ENCODE measurements at regions not wholly inside any gene's neighbourhood (a gene's known extent, or its start where the extent isn't known, plus 50 kb on each side); places are given as distances from the start of the nearest gene placed in this dataset.

DNA sequence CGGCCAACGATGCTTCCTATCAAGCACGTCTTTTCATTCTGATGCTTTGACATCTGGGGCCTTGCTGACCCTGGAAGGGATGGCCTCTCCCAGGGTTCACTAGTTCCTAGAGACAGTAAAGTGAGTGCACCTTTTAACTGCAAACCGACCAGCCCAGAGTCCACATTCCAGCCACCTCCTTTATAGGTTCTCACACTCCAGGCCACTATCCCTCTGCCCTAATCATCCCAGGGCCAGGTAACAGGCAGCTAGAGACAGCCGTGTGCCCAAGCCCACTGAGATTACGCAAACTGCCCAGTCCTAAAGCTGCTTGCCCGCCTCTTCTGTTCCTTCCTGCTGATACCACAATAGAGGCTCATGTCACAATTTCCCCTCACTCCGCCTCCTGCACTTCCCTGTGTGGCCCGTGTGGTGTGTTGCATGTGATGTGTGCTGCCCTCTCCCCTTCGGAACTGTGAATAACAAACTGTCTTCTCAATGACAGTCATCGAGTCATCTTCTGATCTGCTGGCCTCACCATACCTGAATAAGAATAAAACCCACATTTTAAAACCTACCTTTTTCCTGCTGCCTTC lies 123.7 kb upstream of the EXOC2 start:
- TF ChIP-seq, protein P1, sequence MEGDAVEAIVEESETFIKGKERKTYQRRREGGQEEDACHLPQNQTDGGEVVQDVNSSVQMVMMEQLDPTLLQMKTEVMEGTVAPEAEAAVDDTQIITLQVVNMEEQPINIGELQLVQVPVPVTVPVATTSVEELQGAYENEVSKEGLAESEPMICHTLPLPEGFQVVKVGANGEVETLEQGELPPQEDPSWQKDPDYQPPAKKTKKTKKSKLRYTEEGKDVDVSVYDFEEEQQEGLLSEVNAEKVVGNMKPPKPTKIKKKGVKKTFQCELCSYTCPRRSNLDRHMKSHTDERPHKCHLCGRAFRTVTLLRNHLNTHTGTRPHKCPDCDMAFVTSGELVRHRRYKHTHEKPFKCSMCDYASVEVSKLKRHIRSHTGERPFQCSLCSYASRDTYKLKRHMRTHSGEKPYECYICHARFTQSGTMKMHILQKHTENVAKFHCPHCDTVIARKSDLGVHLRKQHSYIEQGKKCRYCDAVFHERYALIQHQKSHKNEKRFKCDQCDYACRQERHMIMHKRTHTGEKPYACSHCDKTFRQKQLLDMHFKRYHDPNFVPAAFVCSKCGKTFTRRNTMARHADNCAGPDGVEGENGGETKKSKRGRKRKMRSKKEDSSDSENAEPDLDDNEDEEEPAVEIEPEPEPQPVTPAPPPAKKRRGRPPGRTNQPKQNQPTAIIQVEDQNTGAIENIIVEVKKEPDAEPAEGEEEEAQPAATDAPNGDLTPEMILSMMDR (conservative IDR thresholded peaks at IDR 0.05 in 1 of 2, IDR thresholded peaks at IDR 0.05 in 1 of 2; ENCODE audit: low read depth in 1 of 2, low read length in 2 of 2) = no peak
- no peak for TF ChIP-seq EZH2 (IDR thresholded peaks at IDR 0.05; ENCODE audit: low read length, missing control alignments)
